HL-60 (cell line): ENCODE measurements at regions not wholly inside any gene's neighbourhood (a gene's known extent, or its start where the extent isn't known, plus 50 kb on each side); places are given as distances from the start of the nearest gene placed in this dataset.

ENCODE experiments used
- DNase-seq, 2 experiments: peaks; one replicate each; pipeline ENCODE4 v3.0.0-alpha.2; 2010 to 2020; ENCODE audit warnings: low read depth in 1 of 2, low spot score in 1 of 2
- H3K27ac ChIP-seq: fragments of 250-450 bp; sonication (Bioruptor Pico); replicated peaks from 2 replicates; pipeline ENCODE4 v1.5.1; 2020; ENCODE audit warnings: mild to moderate bottlenecking, moderate library complexity
- H3K27me3 ChIP-seq: fragments of 250-450 bp; sonication (Bioruptor Pico); 2 replicates; pipeline ENCODE4 v1.5.1; 2021; ENCODE audit warnings: mild to moderate bottlenecking, moderate library complexity; ENCODE audit not compliant: insufficient read depth, poor library complexity, severe bottlenecking
- H3K4me3 ChIP-seq: replicated peaks from 2 replicates; pipeline ENCODE4 v1.5.1; 2011; ENCODE audit warnings: mild to moderate bottlenecking, control low read depth, low read length; ENCODE audit not compliant: insufficient read depth
- CTCF ChIP-seq: IDR thresholded peaks from one replicate; pipeline ENCODE4 v1.5.1; 2011; ENCODE audit warnings: low read length, control low read depth, inconsistent platforms; ENCODE audit not compliant: insufficient read depth
- GABPA ChIP-seq: IDR thresholded peaks from 2 replicates; pipeline ENCODE4 v1.6.1; 2012; ENCODE audit warnings: low read depth
- POLR2AphosphoS5 ChIP-seq: IDR thresholded peaks from 2 replicates; pipeline ENCODE4 v1.6.1; 2012; ENCODE audit warnings: low read depth
- SPI1 ChIP-seq: IDR thresholded peaks from 2 replicates; pipeline ENCODE4 v1.6.1; 2012; ENCODE audit warnings: low read depth, mild to moderate bottlenecking, borderline replicate concordance
- TF ChIP-seq, protein P1 (sequence below): IDR thresholded peaks from 2 replicates; pipeline ENCODE4 v1.6.1; 2012; ENCODE audit warnings: low read depth; ENCODE audit not compliant: insufficient replicate concordance

DNA sequence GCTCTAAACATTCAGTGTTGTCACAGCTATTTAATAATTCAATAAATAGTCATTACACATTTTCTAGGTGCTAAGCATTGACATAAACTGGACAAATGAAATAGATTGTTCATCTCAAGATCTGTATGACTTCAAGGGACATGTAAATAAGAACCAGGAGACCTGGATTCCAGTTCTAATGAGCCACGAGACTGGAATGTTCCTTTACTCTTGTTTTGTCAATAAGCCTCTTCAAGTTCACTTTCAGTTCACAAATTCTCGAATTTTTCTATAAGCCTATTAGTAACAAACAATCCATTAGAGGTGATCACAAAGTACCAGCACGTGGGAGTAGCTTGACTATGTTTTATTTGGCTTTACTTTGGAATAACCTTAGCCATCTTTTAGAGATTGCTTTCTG is 514.0 kb upstream of the SMIM31 start:
- Histone ChIP-seq H3K4me3 (no peak overlapping the region), H3K27ac (no peak overlapping the region)

GRCh38 chr4:164251257-164251656 is 502.7 kb upstream of the SMIM31 start:
- no peak overlapping the region for H3K4me3 ChIP-seq
- no peak overlapping the region for H3K27ac ChIP-seq
- H3K27me3 ChIP-seq = no peaks in the 10 kb centered on the region
- DNase-seq = no peak
- TF ChIP-seq CTCF (no peak), SPI1 (no peak), POLR2AphosphoS5 (no peak), GABPA (no peak)
- TF ChIP-seq, protein P1, sequence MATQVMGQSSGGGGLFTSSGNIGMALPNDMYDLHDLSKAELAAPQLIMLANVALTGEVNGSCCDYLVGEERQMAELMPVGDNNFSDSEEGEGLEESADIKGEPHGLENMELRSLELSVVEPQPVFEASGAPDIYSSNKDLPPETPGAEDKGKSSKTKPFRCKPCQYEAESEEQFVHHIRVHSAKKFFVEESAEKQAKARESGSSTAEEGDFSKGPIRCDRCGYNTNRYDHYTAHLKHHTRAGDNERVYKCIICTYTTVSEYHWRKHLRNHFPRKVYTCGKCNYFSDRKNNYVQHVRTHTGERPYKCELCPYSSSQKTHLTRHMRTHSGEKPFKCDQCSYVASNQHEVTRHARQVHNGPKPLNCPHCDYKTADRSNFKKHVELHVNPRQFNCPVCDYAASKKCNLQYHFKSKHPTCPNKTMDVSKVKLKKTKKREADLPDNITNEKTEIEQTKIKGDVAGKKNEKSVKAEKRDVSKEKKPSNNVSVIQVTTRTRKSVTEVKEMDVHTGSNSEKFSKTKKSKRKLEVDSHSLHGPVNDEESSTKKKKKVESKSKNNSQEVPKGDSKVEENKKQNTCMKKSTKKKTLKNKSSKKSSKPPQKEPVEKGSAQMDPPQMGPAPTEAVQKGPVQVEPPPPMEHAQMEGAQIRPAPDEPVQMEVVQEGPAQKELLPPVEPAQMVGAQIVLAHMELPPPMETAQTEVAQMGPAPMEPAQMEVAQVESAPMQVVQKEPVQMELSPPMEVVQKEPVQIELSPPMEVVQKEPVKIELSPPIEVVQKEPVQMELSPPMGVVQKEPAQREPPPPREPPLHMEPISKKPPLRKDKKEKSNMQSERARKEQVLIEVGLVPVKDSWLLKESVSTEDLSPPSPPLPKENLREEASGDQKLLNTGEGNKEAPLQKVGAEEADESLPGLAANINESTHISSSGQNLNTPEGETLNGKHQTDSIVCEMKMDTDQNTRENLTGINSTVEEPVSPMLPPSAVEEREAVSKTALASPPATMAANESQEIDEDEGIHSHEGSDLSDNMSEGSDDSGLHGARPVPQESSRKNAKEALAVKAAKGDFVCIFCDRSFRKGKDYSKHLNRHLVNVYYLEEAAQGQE = no peak

More for the DNA sequence above, 514.0 kb upstream of the SMIM31 start:
- no peaks in the 10 kb centered on the region for H3K27me3 ChIP-seq
- TF ChIP-seq CTCF (no peak), POLR2AphosphoS5 (no peak), SPI1 (no peak), GABPA (no peak)
- TF ChIP-seq, protein P1 = no peak
- DNase-seq = no peak

DNA sequence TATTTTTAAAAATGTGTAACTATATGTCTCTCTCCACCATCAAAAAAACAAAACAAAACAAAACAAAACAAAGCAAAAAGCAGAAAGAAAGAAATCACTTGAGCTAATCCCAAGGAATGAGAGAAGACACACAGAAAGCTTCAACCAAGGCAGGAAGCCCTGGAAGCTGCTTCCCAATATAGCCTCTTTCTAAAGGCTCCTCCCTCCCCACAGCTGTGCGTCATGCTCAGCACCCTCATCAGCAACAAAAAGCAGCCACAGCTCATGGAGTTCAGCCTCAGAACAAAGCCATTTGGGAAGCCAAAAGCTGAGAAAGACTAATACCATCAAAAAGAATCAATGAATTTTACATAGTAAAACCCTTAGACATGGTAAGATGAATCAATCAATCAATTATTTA is 501.6 kb upstream of the SMIM31 start:
- no peak for DNase-seq
- TF ChIP-seq GABPA (no peak), CTCF (no peak), POLR2AphosphoS5 (no peak), SPI1 (no peak)
- TF ChIP-seq, protein P1 = no peak
- no peak overlapping the region for H3K4me3 ChIP-seq
- H3K27me3 ChIP-seq = no peaks in the 10 kb centered on the region
- H3K27ac ChIP-seq = no peak overlapping the region
